ENCODE measurements at regions not wholly inside any gene's neighbourhood (a gene's known extent, or its start where the extent isn't known, plus 50 kb on each side); places are given as distances from the start of the nearest gene placed in this dataset.

GRCh38 chr15:29563112-29563511, 259.2 kb downstream of the TJP1 start:
- TF ChIP-seq CTCF (IDR thresholded peaks at IDR 0.05; ENCODE audit: low read length) (no peak), EZH2 (IDR thresholded peaks at IDR 0.05; ENCODE audit: borderline replicate concordance, low read length) (no peak)
